Loucy (cell line): ENCODE measurements at regions not wholly inside any gene's neighbourhood (a gene's known extent, or its start where the extent isn't known, plus 50 kb on each side); places are given as distances from the start of the nearest gene placed in this dataset.

ENCODE experiments used
- EZH2phosphoT487 ChIP-seq: fragments of 200-600 bp; IDR thresholded peaks from 2 replicates; pipeline ENCODE4 v1.6.1; 2018; ENCODE audit warnings: antibody characterized with exemption, mild to moderate bottlenecking, moderate library complexity, borderline replicate concordance
- TF ChIP-seq, protein P1 (sequence below): fragments of 200-600 bp; sonication (generic); conservative IDR thresholded peaks from 2 replicates; pipeline ENCODE4 v1.5.1; 2014; ENCODE audit warnings: mild to moderate bottlenecking, antibody characterized with exemption, low read length

DNA sequence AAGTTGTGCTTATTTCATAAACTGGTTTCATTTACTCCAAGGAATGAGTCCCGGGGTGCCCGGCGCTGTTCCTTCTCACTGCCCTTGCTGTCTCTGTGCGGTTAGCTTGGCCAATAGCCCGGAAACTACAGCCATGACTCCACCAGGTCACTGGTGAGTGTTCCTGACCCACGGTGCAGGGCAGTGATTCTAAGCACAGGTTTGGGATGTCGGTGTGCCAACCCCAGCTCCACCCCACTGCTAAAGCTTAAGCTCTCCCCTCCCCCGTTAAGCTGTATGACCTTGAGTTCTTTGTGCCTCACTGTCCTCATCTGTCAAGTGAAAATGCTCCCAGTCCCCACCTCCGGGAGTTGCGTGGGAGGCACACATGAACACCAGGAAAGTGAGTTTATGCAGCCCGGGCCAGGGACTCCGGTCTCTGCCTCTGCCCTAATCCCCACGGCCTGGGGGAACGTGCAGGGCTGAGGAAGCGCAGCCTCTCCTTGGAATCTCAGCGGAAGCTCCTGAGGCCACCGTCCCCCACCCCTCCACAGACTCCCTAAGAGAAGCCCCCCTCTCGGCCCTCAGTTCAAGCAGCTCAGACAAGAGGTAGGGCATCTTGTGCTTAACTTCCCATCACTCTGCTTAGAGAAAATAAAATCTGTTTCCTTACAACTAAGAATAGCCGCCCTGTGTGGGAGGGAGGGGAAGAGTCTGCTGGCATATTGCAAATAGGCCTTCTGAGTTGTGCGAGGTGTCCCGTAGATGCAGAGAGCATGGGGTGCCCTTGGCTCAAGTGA is 92.0 kb upstream of the RAI14 start:
- TF ChIP-seq, protein P1, sequence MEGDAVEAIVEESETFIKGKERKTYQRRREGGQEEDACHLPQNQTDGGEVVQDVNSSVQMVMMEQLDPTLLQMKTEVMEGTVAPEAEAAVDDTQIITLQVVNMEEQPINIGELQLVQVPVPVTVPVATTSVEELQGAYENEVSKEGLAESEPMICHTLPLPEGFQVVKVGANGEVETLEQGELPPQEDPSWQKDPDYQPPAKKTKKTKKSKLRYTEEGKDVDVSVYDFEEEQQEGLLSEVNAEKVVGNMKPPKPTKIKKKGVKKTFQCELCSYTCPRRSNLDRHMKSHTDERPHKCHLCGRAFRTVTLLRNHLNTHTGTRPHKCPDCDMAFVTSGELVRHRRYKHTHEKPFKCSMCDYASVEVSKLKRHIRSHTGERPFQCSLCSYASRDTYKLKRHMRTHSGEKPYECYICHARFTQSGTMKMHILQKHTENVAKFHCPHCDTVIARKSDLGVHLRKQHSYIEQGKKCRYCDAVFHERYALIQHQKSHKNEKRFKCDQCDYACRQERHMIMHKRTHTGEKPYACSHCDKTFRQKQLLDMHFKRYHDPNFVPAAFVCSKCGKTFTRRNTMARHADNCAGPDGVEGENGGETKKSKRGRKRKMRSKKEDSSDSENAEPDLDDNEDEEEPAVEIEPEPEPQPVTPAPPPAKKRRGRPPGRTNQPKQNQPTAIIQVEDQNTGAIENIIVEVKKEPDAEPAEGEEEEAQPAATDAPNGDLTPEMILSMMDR: no peak
- TF ChIP-seq EZH2phosphoT487: no peak
